ENCODE measurements at regions not wholly inside any gene's neighbourhood (a gene's known extent, or its start where the extent isn't known, plus 50 kb on each side); places are given as distances from the start of the nearest gene placed in this dataset.
A peak's percentile ranks its signal among the peaks of the same experiment; 100 is the strongest.
"Not testable (repeated sequence)": the region's sequence is repeated elsewhere in the genome, so short reads cannot be mapped to it uniquely, and the experiment has no call there.

DNA sequence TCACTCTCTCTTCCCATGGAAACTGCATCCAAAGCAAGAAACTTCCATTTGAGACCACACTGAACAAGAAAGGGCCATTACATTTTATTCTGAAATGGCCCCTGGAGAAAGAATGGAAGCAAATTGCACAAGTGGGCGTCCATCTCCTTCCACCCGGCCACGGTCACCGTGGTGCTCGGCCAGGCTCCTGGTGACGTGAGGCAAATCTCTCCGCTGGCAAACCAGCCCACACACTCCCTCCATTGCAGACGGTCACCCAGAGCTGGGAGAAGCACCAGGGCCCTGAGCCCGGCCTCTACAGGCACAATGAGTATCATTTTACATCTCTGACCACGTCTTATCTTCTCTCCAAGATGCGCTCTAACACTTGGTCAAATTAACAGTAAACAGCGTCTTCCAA is 126.1 kb upstream of the FAM20C start:
- DNase-seq, result peak in 2 of 10 donors; percentile 54 to 74
- intact Hi-C loops (cut with DNase I), result no loop called here

DNA sequence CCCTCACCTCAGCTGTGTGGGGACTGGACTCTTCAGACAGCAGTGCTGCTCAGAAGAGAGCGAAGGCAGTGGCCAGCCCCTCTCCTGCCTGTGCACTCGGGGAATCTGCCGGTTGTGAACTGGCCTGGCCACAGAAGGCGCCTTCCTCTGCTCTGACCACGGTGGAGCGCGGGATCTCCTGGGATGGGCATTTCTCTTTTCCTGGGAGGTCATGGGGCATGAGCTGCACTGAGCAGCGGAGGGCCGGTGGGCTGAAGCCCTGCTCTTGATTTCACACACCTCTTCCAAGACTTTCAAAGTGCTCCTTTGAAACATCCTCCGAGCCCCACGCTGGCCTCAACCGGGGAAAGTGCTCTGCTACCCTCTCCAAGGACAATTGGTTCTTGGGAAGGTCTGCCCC is 125.6 kb upstream of the FAM20C start:
- DNase-seq, result peak in 2 of 10 donors; percentile 47 to 68
- intact Hi-C loops (cut with DNase I), result no loop called here

DNA sequence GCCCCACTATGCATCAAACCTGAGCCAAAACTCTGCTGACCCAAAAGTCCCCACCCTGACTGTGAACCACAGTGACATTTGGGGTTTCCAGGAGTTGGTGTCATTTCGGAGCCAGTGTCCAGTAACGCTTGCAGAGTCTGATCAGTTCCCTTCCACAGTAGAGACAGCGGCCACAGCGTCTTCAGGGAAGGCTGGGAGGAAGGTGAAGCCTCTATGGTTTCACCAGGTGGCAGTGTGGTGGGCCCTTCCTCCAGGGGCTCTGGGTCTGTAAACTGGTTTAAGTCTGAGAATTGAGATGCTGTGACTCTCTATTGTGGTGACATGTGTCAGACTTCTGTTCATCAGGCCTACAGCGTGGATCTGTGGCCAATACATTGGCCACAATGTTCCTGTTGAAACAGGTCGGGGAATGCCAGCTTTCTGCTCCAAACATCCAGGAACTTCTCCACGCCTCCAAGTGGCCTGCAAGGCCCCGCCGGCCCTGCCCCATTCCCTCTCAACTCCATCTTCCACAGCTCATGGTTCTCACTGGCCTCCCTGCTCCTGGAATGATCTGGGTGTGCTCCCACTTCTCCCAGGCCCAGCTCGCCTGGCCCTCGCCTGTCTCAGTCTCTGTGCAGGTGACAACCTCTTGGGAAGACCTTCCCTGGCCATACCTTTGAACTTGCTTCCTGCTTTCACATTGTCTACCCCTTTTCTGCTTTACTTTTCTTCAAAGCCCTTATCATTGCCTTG is 124.5 kb upstream of the FAM20C start:
- intact Hi-C loops (cut with DNase I), result no loop called here
- DNase-seq, result peak in 2 of 10 donors; percentile 26 to 52

DNA sequence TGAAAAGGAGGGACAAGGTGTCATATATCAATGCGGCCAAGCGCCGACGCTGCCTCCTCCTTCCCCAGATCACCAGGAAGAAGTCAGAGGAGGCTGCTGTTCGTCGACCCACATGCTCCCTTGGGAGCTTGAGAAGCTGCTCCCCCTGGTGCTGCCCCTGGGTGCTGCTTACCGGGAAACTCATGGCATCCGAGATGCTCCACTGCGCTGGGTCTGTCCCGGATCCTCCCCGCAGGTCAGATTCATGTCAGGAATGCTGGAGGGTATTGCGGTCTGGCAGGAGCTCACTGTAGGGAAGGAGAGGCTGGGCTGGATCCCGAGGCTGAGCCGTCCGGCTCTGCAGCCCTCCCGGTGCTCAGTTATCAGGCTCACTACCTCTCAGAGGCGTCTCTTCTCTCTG is 123.7 kb upstream of the FAM20C start:
- intact Hi-C loops (cut with DNase I), result no loop called here
- DNase-seq, result peak in 2 of 10 donors; percentile 12 to 66

DNA sequence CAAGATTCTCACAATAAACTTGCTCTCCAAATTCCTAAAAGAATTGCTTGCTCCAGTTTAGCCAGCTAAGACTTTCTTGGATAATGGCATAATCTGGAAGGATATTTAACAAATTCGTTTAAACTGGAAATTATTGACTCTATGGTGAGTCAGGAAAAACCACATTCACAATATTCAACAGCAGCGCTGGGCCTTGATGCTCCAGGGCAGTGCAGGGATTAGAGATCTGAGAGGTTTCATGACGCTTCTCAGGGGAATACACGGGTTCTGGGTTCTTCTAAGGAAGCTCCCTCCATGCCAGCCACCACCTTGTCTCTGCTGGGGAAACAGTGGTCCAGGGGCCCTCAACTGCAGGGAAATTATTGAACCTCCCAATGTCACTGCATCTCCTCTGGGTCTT is 123.3 kb upstream of the FAM20C start:
- intact Hi-C loops (cut with DNase I); DNase-seq: not testable (repeated sequence)

DNA sequence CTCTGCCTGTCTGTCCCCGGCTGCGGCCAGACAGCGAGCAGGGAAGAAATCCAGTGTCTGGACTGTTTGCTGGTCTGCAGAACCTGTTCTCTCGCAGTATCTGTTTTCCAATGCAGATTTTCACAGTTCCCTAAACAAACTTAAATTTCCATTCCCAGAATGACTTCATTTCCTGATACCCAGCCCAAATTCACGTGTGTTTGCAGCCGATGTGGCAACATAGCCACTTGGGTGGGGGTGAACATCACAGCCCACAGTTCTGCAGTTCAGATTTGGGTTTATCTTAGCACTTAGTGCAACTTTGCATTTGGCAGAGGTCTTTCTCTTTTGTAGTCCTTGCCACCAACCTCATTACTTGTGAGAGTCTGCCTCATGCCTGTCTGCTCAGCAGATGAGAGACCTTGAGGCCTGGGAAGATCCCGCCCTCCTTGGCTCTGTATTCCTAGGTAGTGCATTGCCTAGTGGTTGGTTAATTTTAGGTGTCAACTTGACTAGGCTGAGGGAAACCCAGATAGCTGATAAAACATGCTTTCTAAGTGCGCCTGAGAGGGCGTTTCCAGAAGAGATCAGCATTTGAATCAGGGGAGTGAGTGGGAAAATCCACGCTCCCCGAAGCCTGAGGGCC is 122.8 kb upstream of the FAM20C start:
- intact Hi-C loops (cut with DNase I); DNase-seq: not testable (repeated sequence)

DNA sequence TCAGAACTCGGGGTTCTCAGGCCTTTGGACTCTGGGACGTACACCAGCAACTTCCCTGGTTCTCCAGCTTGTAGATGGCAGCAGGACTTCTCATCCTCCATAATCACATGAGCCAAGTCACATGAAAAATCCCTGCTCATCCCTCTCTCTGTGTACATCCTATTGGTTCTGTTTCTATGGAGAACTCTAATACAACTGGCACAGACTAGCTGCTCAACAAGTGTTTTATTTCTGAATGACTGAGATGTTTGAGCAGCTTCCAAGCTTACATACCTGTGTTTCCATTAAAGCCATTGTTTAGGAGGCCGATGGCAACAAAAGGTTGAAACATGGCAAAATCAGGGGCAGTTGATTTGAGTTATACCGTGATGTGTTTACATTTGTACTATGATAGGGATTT is 122.2 kb upstream of the FAM20C start:
- DNase-seq, result peak in 1 of 10 donors; percentile 6
- intact Hi-C loops (cut with DNase I), result not testable (repeated sequence)

DNA sequence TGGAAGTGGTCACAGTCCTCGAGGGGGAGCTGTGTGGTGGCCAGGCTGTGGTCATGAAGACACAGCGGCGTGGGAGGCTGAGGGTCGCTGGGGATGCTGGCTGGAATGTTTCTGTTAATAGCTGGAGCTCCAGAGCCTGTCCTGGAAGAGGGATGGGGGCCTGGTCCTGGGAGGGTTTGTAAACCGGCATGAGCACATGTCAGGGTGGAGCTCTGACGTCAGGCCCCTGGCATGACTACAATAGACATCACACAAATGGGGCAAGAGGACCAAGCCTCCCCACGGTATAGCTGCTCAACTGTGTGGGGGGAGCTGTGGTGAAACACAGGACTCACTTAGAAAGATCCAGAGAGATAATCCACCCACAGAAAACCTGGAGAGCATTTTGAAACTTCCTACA is 121.4 kb upstream of the FAM20C start:
- intact Hi-C loops (cut with DNase I), result not testable (repeated sequence)

DNA sequence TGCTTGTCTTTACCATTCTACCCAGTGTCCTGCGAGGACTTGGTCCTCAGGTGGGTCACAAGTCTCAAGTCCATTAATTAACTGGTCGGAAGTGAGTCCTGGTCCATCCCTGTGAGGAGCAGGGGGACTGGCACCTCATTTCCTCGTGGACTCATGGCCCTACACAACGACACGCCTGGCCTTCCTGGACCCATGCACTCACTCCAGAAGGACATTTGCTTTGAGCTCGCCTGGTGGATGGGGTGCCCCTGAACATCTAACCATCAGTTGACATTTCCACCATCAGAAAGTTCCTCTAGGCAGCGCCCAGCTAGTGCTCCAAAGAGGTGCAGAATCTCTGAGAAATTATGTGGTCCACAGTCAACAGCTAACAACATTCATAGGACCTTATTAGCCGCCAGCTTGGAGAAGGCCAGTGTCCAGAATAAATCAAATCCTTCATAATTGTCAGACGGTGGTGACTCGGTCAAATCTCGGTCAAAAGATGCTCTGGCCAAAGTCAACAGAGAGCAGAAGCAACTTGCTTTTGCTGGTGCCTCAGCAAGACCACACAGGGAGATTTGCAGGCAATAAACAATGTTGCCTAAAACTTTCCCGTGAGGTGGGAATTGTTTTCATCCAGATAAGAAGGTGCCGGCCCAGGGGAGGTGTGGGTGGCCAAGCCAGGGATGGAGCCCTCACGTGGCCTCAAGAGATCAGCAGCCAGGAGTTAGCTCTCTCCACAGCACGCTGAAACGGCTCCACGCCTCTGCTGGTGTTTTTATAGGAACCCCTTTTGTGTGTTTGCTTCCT is 119.9 kb upstream of the FAM20C start:
- peak in 1 of 10 donors; percentile 2 for DNase-seq
- intact Hi-C loops (cut with DNase I), result not testable (repeated sequence)

More for the DNA sequence above, 121.4 kb upstream of the FAM20C start:
- DNase-seq, result peak in 5 of 10 donors; percentile 8 to 85 (median 47)

DNA sequence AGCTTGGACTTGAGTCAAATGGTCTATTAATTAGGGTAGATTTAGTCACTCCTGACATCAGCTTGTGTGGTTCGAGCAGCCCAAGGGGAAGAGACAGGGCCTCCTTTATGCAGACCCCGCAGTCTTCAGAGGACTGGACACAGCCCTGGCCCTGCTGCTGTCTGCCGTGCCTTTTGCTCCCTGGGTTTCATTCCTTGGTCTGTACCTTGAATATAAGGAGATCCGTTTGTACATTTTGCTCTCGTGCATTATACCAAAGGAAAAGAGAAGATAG is 119.4 kb upstream of the FAM20C start:
- intact Hi-C loops (cut with DNase I); DNase-seq: not testable (repeated sequence)

DNA sequence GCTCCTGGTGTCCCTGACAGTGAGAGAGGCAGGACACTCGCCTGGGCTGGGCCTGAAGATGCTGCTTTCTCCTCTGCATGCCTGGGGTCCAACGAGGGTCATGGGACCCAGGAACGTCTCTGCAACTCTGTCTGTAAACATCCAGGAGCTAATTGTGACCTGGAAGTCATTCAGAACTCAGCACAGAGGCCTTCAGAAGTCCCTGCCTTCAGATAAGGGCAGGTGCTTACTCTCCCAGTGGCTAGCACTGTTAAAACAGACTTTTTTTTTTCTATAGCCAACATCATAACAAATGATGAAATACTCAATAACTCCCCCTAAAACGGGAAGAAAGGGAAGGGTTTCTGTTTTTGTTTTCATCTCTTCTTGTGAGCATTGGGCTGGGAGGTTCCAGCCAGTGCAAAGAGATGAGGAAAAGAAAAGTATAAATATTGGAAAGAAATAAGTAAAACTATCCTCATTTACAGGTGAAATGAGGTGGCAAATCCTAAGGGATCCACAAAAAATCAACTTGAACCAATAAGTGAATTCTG is 118.3 kb upstream of the FAM20C start:
- DNase-seq; intact Hi-C loops (cut with DNase I): not testable (repeated sequence)

DNA sequence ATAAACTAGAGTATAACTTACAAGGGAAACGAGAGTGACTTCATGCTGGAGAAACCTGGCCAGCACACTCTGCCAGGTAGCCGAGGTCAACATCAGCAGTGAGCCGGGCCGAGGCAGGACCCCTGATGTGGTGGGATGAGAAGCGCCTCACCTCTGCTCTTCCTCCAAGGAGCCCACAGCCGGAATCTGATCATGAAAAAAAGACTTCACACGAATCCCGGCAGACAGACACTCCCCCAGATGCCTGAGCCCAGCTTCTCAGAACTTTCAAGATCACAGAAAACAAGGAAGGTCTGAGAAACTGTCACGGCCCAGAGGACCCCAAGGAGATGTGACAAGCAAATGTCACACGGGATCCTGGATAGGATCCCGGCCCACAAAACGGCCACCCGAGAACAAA is 116.9 kb upstream of the FAM20C start:
- DNase-seq; intact Hi-C loops (cut with DNase I): not testable (repeated sequence)

DNA sequence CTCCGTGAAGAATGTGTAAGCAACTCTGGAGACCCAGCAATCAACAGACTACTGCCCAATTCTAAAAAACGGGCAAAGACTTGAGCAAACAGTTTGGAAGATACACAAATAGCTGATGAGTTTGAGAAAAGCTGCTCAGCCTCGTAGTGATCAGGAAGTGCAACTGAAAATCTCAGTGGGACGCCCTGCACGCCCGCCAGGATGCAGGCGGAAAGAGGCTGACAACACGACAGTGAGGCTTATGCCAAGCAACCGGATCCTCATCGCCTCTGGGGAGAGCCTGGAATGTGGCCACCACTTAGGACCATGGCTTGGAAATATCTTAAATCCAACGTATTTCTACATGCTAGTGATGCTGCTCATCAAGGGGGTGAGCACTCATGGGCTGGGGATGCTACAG is 116.2 kb upstream of the FAM20C start:
- DNase-seq; intact Hi-C loops (cut with DNase I): not testable (repeated sequence)

DNA sequence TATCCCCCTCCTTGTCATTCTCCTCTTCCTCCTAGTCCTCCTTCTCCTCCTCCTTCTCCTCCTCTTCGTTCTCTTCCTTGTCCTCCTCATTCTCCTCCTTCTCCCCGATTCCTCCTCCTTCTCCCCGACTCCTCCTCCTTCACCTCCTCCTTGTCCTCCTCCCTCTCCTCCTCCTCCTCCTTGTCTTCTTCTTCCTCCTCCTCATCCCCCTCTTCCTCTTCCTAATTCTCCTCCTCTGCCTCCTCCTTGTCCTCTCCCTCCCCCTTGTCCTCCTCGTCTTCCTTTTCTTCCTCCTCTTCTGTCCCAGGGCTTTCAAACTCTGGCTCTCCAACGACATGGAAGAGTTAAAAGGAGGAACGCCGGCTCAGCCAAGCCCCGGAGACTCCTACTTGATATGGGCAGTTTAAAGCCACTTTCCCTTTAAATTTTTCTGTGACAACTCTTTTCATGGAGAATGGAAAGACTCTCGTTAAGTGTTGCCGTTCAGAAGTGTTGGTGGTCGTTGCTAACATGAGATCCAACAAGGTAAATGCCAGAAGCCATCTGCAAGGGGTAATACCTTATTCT is 115.5 kb upstream of the FAM20C start:
- intact Hi-C loops (cut with DNase I), result not testable (repeated sequence)
- DNase-seq, result peak in 1 of 10 donors; percentile 46

DNA sequence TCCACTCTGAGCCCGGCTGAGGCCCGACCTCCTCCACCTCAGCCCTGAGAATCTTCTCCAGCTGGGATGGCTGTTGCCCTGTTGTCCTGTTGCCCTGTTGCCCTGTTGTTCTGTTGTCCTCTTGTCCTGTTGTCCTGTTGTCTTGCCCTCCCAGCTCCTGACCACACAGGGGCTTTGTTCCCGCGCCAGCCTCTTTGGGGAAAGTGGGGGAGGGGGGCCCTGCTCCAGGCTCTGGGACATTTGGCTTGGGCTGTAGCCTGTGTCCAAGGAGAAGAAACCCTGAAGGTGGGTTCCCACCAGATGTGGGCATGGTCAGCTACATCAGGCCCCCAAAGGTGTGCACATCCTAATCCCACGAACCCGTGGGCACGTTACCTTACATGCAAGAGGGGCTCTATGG is 113.5 kb upstream of the FAM20C start:
- intact Hi-C loops (cut with DNase I), result not testable (repeated sequence)
- peak in 2 of 10 donors; percentile 13 to 48 for DNase-seq

DNA sequence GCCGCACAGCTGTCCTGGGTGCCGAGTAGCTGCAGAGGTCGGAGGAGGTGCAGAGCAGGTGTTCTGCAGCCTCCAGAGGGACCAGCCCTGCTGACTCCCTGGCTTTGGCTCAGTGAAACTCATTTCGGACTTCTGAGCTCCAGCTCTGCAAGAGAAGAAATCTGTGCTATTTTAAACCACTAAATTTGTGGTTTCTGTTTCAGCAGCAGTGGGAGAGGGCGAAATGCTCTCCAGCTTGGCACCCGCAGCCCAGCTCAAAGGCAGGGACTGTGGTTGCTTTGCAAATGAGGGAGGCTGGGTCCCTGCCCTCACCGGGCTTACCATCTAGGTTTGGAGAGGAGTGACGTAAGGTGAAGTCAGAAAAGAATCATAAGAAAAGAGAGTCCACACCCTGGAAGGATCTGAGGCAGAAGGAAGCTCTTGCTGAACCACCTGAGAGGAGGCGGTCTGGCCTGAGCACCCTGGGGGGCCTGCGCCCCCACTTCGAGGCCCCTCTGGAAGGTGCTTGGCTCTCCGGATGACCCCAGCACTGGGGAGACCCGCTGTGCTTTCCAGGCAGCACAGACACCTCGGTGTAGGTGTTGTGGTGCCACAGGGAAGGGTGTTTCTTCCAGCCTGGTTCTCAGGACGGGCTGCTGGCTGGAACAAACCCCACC is 112.8 kb upstream of the FAM20C start:
- peak in 2 of 10 donors; percentile 71 to 76 for DNase-seq
- intact Hi-C loops (cut with DNase I), result not testable (repeated sequence)

DNA sequence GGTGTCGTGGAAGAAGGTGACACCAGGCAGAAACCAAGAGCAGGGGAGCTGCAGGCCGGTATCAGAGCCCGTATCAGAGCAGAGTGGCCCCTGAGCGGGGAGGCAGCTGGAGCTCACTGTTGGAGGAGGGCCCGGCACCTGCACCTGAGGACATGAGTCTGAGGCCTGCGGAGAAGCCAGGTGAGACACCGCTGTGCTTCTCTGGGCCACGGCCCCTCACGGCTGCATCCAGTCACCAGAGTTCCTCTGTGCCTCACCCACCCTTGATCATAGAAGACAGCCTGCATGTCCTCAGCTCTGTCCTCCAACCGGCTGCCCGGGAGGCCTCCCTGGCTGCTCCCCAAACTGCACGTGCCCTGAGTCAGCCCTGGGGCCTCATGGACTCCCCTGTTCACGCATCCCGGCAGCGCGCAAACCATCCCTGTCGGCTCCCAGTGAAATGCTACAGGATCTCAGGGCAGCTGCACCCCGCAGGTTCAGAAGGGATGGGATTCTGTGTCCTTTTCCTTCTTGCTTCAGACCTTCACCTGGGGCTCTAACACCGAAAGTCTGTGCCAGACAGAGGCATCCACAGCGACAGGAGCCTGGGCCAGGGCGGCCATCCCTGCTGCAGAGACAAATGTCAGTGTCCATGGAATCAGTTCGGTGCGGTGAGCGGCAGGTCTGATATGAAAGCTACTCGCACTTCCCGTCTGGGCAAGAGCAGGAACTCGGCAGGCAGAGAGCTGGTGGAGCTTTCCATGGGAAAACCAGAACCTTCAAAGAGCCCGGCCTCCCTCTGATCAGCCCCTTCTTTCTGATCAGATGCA is 111.9 kb upstream of the FAM20C start:
- DNase-seq, result peak in 3 of 10 donors; percentile 12 to 75 (median 62)
- intact Hi-C loops (cut with DNase I), result no loop called here

DNA sequence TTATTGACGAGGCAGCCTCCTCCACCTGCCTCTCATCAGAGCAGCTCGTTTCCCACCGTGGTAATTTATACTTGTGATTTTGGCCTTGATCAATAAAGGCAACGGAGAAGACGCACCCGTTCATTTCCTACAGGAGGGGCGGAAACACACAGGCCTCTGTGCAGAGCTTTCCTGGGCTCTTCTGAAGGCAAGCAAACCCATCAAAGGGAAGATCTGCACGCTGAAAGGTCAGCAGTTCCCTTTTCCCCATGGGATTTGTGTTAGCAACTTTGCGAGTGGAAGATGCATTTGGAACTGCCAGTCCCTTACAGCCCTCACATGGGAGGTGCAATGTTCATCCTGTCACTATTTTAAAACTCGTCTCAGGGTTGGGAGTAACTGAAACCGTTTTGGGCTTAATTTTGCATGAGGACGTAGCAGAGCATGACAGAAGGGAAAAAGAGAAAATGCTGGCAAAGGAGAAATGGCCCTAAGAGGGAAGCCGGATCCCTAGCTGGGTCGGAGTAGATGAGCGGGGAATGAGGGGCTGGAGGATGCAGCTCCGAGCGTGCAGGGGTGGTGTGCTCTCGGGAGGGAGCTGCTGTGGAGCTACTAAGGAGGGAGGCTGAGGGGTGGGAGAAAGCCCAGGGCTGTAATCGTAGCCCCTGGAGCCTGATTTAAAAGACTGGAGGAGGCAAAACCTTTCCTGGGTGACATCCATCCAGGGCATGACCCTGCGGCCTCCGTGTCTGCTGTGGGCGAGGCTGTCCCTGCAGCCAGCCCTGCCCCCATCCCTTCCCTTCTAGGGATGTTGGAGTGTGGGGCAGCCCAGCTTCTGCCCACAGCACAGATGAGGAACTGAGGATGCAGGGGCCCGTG is 111.1 kb upstream of the FAM20C start:
- peak in 3 of 10 donors; percentile 14 to 65 (median 33) for DNase-seq
- intact Hi-C loops (cut with DNase I), result no loop called here
